ENCODE measurements at regions not wholly inside any gene's neighbourhood (a gene's known extent, or its start where the extent isn't known, plus 50 kb on each side); places are given as distances from the start of the nearest gene placed in this dataset.

- TF ChIP-seq CTCF (IDR thresholded peaks at IDR 0.05): no peak
- DNase-seq (ENCODE audit: low spot score): no peak
- Histone ChIP-seq H3K9me3 (no peaks in the 10 kb centered on the region), H3K36me3 (no peaks in the 10 kb centered on the region), H3K27ac (no peak overlapping the region), H3K27me3 (replicated peaks; ENCODE audit: insufficient read depth) (no peaks in the 10 kb centered on the region), H3K4me3 (no peak overlapping the region), H3K4me1 (ENCODE audit: control insufficient read depth in 1 of 2, low read depth in 2 of 2) (no peaks in the 10 kb centered on the region)
- no peak for ATAC-seq (ENCODE audit: insufficient number of reproducible peaks, low FRiP score, low read depth)
Measured at GRCh38 chr1:114278911-114279310, 125.2 kb upstream of the SYT6 start.

- no peak for DNase-seq (ENCODE audit: low spot score)
- Histone ChIP-seq H3K4me3 (no peak overlapping the region), H3K9me3 (no peaks in the 10 kb centered on the region), H3K27ac (no peak overlapping the region), H3K27me3 (replicated peaks; ENCODE audit: insufficient read depth) (no peaks in the 10 kb centered on the region), H3K4me1 (ENCODE audit: control insufficient read depth in 1 of 2, low read depth in 2 of 2) (no peaks in the 10 kb centered on the region), H3K36me3 (no peaks in the 10 kb centered on the region)
- no peak for ATAC-seq (ENCODE audit: insufficient number of reproducible peaks, low FRiP score, low read depth)
- TF ChIP-seq CTCF (IDR thresholded peaks at IDR 0.05): no peak
Measured at GRCh38 chr1:114278430-114278829, 124.8 kb upstream of the SYT6 start.

- no peaks in the 10 kb centered on the region for H3K4me1 ChIP-seq (ENCODE audit: control insufficient read depth in 1 of 2, low read depth in 2 of 2)
- H3K27ac ChIP-seq: no peak overlapping the region
- no peak for ATAC-seq (ENCODE audit: insufficient number of reproducible peaks, low FRiP score, low read depth)
- H3K36me3 ChIP-seq: no peaks in the 10 kb centered on the region
- no peak for DNase-seq (ENCODE audit: low spot score)
- no peaks in the 10 kb centered on the region for H3K9me3 ChIP-seq
- H3K4me3 ChIP-seq: no peak overlapping the region
- H3K27me3 ChIP-seq (replicated peaks; ENCODE audit: insufficient read depth): no peaks in the 10 kb centered on the region
- no peak for TF ChIP-seq CTCF (IDR thresholded peaks at IDR 0.05)
Measured at GRCh38 chr1:114274621-114275317, 121.1 kb upstream of the SYT6 start.

GRCh38 chr1:114272593-114272992 lies 118.9 kb upstream of the SYT6 start:
- Histone ChIP-seq H3K36me3 (no peaks in the 10 kb centered on the region), H3K4me3 (no peak overlapping the region), H3K27me3 (replicated peaks; ENCODE audit: insufficient read depth) (no peaks in the 10 kb centered on the region), H3K27ac (no peak overlapping the region), H3K9me3 (no peaks in the 10 kb centered on the region), H3K4me1 (ENCODE audit: control insufficient read depth in 1 of 2, low read depth in 2 of 2) (no peaks in the 10 kb centered on the region)
- DNase-seq (ENCODE audit: low spot score) (no peak), ATAC-seq (ENCODE audit: insufficient number of reproducible peaks, low FRiP score, low read depth) (no peak)
- TF ChIP-seq CTCF (IDR thresholded peaks at IDR 0.05): no peak

- no peak for ATAC-seq (ENCODE audit: insufficient number of reproducible peaks, low FRiP score, low read depth)
- H3K9me3 ChIP-seq: no peaks in the 10 kb centered on the region
- no peaks in the 10 kb centered on the region for H3K36me3 ChIP-seq
- no peak for TF ChIP-seq CTCF (IDR thresholded peaks at IDR 0.05)
- no peak overlapping the region for H3K27ac ChIP-seq
- H3K27me3 ChIP-seq (replicated peaks; ENCODE audit: insufficient read depth): no peaks in the 10 kb centered on the region
- H3K4me1 ChIP-seq (ENCODE audit: control insufficient read depth in 1 of 2, low read depth in 2 of 2): no peaks in the 10 kb centered on the region
- H3K4me3 ChIP-seq: no peak overlapping the region
- DNase-seq (ENCODE audit: low spot score): no peak
Measured at GRCh38 chr1:114270718-114271117, 117.0 kb upstream of the SYT6 start.
